ENCODE measurements at regions not wholly inside any gene's neighbourhood (a gene's known extent, or its start where the extent isn't known, plus 50 kb on each side); places are given as distances from the start of the nearest gene placed in this dataset.

DNA sequence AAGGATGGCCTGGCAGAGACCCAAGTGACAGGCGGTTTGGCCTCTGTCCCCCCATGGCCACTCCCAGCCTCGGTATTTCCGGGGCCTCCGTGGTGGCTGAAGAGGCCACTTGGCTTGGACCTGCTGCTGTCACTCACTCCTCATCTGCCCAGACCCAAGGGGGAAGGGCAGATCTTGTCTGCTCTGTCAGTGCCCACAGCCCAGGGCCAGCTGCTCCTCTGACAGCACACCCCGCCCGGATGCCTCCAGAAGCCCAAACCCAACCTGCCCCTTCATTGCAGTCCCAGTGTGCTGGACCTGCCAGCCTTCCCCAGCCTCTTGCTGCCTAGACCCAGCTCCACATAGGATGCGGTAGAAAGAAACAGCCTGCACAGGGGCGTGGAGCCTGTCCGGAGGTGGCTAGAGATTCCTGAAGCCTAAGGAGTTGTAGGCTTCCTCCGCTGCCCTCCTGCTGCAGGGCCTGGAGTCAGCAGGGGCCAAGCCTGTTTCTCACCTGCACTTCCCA is 52.0 kb downstream of the MAGEF1 start:
- no peak for TF ChIP-seq CTCF (IDR thresholded peaks at IDR 0.05; ENCODE audit: control insufficient read depth, extremely low read depth, insufficient read depth)
- DNase-seq (ENCODE audit: low read depth): no peak
- H3K4me3 ChIP-seq (ENCODE audit: low read depth, low read length): no peak overlapping the region

DNA sequence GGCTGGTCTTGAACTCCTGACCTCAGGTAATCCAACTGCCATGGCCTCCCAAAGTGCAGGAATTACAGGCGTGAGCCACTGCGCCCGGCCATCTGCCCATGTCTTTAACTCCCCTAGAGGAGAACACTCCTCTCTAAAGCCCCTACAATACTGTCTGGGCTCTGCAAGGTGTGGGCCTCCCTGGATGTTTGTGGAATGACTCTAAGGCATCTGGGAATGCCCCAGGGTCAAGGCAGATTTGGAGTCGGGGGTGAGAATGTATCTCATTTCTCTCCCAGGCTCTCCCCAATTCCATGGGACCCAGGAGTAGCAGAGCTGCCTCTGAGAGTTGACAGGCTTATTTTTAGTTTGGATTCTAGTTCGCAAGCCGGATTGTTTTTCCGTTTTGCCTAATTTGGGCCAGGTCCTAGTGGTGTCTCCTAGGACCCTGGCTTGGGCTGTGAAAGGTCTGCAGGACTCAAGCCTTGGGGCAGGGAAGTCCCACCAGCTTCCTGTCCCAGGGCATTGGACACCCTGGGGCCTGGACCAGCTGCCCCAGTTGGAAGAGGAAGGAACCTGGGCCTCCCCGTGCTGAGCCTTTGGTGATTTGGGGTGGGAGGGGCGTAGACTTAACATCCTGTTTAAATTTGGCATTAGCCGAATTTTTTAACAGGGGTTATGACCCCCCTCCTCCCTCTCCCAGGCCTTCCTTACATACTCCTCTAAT is 53.5 kb downstream of the MAGEF1 start:
- H3K4me3 ChIP-seq (ENCODE audit: low read depth, low read length): no peak overlapping the region
- no peak for TF ChIP-seq CTCF (IDR thresholded peaks at IDR 0.05; ENCODE audit: control insufficient read depth, extremely low read depth, insufficient read depth)
- DNase-seq (ENCODE audit: low read depth): no peak

DNA sequence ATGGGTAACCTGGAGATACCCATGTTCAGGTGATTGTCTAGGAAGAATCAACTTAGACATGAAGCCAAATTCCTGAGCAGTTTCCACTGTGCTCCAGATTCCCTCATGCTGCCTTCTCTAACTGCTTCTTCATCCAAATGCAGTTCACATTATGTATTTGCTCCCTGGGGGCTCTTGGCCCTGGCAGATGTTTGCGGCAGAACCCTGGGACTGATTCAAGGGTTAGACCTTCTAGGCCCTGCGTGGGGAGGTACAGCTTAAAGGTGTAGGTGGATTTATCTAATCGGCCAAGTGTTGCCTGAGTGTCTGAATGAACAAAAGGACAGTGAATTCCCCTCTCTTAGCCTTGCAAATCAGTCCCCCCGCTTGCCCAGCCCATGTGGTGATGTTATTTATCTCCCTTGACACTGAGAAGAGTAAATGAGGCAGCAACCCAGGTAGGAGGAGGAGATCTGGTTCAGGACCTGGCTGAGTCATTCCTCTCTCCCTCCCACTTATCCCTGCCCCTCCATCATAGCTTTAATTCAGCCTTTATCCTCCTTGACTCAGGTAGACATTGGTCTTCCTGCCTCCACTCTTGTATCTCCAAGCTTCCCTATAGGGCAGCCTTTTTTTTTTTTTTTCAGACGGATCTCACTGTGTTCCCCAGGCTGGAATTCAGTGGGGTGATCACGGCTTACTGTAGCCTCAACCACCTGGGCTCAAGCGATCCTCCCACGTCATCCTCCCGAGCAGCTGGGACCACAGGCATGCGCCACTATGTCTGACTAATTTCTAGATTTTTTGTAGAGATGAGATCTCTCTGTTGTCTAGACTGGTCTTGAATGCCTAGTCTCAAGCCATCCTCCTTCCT is 54.8 kb downstream of the MAGEF1 start:
- no peak for DNase-seq (ENCODE audit: low read depth)
- H3K4me3 ChIP-seq (ENCODE audit: low read depth, low read length): no peak overlapping the region
- no peak for TF ChIP-seq CTCF (IDR thresholded peaks at IDR 0.05; ENCODE audit: control insufficient read depth, extremely low read depth, insufficient read depth)

GRCh38 chr3:184656458-184656828 is 55.4 kb downstream of the MAGEF1 start:
- H3K4me3 ChIP-seq (ENCODE audit: low read depth, low read length): no peak overlapping the region
- no peak for TF ChIP-seq CTCF (IDR thresholded peaks at IDR 0.05; ENCODE audit: control insufficient read depth, extremely low read depth, insufficient read depth)
- no peak for DNase-seq (ENCODE audit: low read depth)

GRCh38 chr3:184655597-184655996 is 56.3 kb downstream of the MAGEF1 start:
- no peak overlapping the region for H3K4me3 ChIP-seq (ENCODE audit: low read depth, low read length)
- no peak for TF ChIP-seq CTCF (IDR thresholded peaks at IDR 0.05; ENCODE audit: control insufficient read depth, extremely low read depth, insufficient read depth)
- DNase-seq (ENCODE audit: low read depth): no peak

DNA sequence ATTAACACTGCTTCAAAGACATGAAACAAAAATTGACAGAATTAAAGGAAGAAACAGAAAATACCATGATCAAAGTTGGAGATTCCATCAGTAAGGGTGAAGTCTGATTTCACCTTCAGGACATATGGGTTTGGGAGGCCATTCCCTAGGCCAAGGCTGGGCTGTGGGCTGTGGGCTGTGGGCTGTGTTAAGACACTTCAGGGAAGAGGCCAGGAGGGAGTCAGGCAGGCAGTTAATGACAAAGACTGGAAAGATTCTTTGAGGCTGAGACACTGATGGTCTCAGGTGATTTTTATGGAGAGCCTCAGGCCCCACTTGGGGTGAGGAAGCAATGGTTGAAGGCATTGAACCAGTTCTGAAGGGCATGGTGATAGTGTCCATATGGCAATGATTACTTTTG is 57.5 kb downstream of the MAGEF1 start:
- no peak for DNase-seq (ENCODE audit: low read depth)
- H3K4me3 ChIP-seq (ENCODE audit: low read depth, low read length): no peak overlapping the region
- no peak for TF ChIP-seq CTCF (IDR thresholded peaks at IDR 0.05; ENCODE audit: control insufficient read depth, extremely low read depth, insufficient read depth)

Measured in LNCaP clone FGC (cell line).